ENCODE measurements at regions not wholly inside any gene's neighbourhood (a gene's known extent, or its start where the extent isn't known, plus 50 kb on each side); places are given as distances from the start of the nearest gene placed in this dataset.

DNA sequence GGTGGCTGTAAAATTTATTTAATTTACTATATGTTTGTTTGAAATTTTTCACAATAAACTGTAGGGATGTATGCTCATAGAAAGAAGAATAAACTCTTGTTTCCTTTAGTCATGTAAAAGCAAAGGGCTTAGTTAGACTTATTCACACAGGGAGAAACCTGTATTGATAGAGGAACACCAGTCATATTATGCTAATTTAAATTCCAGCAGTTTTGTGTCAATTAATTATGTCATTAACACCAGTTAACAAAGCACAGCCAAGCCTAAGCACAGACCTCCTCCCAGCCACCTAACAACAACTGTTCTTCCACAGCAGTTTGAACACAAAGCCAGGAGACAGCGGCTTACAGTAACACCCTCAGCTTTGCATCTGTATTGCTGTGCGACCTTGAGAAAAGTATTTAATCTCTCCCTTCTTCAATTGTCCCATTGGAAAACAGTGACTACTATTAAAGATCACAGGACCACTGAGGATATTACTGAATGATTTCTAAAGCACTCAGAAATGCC, 260.8 kb upstream of the RRP15 start:
- DNase-seq (ENCODE audit: low spot score) = no peak

DNA sequence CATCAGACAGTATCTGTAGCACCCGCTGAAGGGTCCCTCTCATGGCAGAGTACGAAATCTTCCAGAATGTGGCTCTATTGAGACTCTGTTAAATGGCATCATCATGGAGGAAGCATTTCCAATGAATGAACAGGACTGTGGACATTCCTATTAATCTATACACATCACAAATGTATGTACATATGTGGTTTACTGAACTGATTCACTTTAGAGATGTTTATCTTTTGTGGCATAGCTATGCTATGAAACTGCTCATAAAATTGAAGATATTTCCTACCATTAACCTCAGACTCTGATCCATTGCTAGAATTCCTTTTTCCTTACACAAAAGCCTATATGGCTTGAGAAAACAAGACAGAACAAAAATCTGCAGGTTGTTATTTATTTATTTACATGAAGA, 259.6 kb upstream of the RRP15 start:
- no peak for DNase-seq (ENCODE audit: low spot score)

DNA sequence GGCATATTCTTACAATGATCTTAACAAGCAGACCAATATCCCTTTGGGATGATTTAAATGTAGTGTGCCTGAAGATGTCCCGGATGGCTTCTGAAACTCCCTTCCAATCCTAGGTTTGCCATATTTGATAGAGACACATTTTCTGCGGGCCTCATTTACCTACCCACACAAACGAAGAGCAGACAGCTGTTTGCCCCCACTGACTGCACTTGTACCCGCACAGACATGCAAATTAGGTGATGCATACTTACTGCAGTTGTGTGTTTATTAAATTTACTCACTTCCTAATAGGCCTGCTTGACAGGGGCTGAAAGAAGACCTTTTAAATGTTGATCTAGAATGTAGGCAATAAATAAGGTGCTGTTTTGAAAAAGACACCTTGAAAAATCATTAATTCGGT, 257.9 kb upstream of the RRP15 start:
- DNase-seq (ENCODE audit: low spot score) = no peak

DNA sequence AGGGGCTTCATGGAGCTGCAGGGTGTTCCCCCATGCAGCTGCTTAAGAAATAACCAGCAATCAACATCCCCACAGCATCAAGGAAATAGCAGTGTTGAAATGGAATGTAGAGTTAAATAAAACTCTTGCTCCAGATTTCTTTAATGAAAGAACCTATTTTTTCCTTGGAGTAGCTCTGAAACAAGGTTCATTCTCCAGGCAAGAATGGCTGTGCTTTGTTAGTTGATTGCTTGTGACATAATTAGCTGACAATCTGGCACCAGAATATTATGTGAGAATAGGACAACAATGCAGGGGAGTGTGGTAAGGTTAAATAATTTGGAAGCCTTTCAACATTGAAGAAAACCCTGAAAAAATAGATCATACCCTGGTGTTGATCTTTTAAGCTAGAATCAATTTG, 254.2 kb upstream of the RRP15 start:
- DNase-seq (ENCODE audit: low spot score) = peak; percentile 59

DNA sequence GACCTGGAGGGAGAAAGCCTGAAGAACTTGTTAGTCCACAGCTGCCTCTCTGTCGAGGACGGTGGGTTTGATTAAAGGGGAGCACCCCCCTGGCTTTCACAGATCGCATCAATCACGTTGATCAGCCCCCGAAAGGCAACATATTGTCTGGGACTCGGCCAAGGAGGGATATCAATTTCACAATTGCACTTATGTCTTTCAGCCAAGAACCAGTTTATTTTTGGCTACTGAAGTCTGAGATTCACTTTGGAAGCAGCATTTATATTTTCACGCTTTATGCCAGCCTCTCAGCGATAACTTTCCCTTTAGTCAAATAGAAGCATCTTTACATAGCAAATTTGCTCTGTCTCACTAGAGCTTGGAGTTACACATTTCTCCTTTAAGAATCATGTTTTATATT, 253.2 kb upstream of the RRP15 start:
- DNase-seq (ENCODE audit: low spot score) = no peak

DNA sequence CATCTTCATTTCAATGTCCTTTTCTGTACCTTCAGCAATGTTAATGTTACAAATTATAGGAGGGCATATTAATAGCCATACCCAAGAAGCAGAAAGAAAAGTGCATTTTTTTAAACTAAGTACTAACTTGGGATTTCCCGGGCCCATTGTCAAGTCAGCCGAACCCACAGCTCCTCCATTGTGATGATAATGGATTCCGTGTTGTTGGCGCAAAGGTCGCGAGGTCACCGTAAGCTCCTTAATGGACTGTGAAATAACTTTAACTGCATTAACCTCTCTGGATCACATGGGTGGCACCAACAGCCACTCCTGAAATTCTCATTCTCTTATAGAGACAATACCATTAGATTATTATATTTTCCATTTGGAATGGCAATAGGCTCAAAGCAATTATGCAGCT, 250.6 kb upstream of the RRP15 start:
- DNase-seq (ENCODE audit: low spot score) = no peak

DNA sequence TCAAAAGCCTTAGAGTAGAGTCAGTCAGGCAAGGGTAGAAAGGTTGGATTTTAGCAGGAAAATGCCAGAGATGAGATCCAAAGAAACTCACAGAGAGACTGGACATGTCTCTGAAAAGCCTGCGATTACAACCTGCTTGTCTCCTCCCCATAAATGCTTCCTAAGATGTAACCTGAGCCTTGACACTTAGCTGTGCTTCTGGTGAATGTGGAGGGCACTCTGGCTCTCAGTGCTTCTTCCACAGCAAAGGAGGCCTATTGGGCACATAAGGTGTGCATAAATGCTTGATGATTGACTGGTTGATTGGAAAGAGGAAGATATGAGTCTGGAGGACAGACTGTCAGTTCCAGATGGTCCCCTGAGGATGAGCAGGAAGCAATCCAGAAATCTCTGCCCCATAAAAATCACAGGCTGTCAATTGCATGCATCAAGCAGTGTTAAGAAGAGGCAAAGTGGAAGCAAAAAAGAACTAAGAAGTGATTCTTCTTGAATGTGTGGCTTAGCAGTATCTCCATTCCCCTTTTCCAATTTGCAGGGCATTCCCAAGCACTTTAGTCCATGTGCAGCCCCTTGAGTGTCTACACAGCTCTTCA, 236.2 kb upstream of the RRP15 start:
- no peak for DNase-seq (ENCODE audit: low spot score)

DNA sequence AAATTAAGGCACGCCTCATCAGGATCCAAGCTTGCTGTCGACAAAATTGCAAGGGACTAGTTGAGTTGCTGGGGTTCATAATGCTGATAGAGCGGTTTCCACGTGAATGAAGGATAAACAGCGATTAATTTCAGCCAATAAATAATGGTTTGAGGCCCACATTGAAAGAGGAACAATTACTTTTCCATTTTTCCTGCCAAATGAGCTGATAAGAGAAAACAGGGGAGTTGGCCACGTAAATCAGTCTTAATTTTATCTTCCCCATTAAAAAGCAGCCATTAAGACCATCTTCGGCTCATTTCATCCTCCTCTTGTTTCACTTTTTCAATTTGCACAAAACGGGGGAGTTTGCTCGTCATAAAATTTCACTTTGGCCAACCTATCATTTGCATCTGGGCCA, 235.5 kb upstream of the RRP15 start:
- DNase-seq (ENCODE audit: low spot score) = no peak

DNA sequence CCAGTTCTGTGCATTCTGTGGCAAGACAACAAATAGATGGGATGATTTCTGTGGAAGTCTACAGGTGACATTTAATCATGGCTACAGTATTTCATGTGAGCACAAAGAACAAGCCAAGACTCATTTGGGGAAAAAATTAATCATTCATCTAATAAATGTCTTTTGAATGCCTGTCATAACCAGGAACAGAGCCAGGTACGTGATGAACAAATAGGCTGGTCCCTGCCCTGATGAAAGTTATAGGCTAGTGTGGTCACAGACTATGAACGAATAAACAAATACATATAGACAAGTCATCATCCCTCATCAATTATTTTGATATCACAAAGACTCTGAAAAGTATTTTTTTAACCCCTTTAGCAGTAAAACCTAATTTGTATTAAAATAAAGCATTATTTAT, 226.4 kb upstream of the RRP15 start:
- no peak for DNase-seq (ENCODE audit: low spot score)

DNA sequence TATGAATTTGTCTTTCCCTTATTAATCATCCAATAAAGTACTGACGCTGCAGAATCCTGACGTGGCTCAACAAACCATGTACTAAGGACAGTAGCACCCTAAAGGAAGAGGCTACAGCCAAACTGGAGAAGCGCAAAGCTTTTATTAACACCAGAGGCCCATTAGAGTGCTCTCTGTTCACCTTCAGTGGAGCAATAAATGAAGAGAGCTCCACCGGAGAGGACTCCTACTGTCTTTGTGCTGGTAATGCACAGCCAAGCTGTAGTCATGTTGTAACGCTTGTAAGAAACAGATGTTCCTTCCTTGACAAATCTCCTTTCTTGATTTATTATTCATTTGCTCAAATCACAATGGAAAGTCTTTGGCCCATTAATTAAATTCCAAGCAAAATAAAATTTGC, 220.7 kb upstream of the RRP15 start:
- DNase-seq (ENCODE audit: low spot score) = no peak

DNA sequence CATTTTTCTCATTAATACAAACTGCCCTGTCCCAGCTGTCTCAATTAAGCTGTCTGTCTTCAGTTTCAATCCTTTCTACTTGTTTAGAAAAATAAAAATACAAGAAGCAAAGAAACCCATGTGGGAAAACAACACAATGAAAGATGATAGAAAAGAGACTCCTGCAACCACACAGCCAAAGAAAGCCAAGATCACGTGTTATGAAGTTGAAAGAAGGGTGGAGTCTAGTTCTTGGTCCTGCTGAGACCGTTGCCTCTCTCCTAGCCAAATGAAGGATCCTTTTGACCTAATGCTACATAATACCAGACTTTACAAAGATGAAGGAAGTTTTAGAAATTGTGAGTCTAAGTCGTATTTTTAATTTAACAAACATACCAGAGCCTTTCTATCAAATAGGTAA, 218.8 kb upstream of the RRP15 start:
- no peak for DNase-seq (ENCODE audit: low spot score)

DNA sequence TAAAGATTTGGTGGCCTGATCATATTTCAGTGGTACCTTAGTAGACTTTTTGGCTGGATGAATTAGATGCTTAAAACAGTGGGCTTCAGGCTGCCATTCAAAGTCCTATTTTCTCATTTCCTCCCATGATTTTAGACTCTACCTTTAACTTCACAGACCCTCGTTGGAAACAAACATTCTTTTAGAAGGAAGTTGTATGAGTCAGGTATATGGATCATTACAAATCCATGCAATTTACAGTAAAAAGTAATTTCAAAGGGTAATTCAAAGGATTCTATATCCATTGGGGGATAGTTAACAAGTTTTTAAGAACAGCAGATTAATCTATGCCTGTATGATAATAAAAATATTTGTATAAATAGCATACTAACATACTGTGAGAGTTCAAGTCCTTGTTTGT, 216.9 kb upstream of the RRP15 start:
- DNase-seq (ENCODE audit: low spot score) = no peak

DNA sequence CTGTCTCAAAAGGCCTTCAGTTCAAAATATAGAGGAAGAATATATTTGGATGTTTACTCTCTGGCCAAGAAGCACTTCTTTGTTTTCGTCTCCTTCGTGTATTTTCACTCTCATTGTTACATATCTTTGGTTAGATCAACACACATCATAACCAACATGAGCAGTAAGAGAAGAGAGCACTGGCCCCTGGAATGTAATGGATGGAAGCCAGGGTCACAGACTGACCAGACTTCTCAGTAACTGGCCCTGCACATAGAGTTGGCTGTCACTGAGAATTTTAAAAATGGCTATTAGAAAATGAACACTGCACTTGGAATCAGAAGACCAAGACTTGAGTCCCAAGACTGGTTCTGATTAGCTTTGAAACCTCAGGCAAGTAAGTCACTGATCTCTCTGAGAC, 215.9 kb upstream of the RRP15 start:
- no peak for DNase-seq (ENCODE audit: low spot score)

DNA sequence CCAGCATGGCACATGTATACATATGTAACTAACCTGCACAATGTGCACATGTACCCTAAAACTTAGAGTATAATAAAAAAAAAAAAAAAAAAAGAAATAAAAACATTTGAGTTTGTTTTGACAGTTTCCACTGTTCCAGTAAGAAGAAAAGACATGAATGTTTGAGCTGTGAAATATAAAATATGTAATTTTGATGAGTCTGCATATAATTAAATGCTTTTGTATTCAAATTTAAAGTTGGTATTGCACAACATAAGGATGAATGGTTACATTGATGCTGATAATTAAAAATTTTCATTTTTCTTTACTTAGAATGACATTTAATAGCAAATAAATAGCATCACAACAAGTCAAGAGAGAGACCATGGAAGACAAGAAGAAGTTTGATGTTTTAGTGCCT, 212.0 kb upstream of the RRP15 start:
- no peak for DNase-seq (ENCODE audit: low spot score)

DNA sequence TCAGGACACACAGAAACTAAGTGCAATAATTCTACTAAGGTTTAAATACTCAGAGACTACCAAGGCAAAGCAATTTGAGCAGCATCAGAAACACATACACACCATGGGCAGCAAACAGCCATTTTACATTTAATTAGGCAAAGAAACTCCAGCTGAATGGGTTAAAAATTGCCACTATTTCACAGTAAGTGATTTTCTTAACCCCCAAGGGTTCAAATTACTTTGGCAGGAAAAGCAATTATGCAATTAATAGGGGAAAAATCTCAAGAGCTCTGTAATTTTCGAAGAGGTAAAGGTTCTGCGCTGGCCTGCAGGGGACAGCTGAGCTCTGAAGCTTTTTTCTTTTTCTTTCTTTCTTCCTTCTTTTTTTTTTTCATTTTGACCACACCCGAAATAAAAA, 206.2 kb upstream of the RRP15 start:
- DNase-seq (ENCODE audit: low spot score) = no peak

DNA sequence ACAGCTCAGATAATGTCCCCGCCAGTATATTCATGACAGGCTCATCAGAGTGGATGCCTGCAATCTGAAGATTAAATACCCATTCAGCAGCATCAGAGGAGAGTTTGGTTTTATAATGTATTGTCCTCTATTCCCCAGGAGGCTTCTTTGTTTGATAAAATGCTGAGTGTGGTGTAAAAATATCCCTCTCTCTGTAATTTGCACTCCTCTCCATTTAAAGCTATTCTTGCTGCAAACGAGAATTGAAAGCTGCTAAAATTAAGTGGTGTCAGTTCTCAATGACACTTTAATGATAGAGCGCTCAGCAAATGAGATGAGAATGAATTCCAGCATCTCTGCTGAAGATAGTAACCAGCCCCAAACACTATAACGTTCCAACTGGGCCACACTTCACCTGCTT, 205.7 kb upstream of the RRP15 start:
- no peak for DNase-seq (ENCODE audit: low spot score)

DNA sequence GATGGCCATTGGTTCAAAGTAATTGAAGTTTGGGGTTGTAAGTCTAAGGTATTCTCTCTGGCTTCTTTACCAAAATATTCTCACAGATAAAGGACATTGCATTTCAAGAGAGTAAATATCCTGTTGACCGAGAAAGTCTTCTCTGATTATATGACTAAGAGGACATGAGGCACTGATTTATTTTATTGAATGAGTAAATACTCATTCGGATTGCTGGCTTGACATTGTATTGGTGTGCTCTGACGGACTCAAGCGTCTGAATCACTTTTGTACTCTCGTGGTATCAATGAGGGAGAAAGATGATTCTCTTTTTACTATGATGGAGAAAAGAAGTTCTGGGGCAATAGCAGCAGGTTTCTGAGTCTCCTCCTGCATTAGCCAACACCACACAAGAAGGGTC, 205.3 kb upstream of the RRP15 start:
- no peak for DNase-seq (ENCODE audit: low spot score)

DNA sequence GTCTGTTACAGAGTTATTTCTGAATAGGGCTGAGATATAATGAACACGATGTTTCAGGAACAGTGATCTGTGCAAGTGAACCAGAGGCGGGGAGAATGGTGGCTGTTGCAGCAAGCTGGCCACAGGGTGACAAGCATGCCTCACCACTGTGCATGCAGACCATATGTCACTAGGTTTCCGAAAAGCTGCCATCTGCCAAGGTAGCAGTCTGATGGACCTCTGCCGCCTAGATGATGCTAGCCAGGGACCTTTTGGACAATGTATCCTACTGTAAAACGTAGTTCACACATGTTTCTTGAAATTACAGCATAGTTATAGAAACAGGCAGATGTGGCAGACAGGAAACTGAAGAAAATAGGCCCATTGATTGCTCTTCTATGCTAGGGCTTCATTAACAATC, 204.2 kb upstream of the RRP15 start:
- no peak for DNase-seq (ENCODE audit: low spot score)

DNA sequence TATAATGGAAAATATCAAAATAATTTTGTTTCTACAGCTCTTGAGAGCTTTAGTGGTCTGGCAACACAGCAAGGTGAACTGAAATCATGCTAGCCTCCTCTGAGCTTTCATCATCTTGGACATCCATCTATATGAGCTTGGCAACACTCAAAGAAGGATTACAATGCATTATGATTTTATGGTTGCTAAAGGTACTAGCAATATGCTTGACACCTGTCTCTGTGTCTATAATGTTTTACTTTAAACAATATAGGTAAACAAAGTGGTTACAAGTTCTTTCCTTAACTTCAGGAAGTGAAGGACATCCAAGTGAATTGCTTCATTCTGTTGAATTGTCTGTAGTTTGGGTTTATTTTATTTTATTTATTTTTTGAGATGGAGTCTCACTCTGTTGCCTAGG, 203.7 kb upstream of the RRP15 start:
- no peak for DNase-seq (ENCODE audit: low spot score)

DNA sequence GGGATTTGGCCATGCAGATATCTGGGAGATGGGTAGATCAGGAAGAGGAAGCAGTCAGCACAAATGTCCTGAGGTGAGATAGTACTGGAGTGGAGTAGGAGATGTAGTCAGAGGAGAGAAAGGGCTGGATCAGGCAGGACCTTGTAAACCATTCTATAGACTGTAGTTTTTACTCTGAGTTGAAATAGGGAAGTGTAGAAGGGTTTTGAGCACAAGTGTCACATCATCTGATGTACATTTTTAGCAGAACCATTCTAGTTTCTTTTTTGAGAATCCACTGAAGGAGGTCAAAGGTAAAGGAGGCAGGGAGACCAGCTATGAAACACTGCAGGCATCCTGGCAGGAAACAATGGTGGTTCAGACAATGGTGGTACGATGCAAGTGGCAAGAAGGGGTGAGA, 194.6 kb upstream of the RRP15 start:
- no peak for DNase-seq (ENCODE audit: low spot score)

DNA sequence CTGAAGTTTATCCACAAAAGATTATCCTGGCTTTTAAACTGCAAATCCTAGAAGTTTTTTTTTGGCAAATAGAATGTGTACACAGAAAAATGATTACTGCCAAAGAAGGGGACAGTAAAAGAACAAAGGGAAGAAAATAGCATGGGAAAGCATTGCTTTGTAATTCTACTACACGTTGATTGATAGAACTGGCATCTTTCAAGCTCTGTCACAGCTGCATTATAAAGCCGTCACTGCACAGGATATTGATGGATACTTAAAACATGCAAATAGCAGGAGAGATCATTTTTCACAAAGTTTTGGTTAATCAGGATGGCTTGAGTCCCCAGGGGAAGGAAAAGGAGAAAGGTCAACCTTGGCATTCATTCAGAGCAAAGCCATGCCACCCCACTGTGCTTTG, 183.7 kb upstream of the RRP15 start:
- no peak for DNase-seq (ENCODE audit: low spot score)

DNA sequence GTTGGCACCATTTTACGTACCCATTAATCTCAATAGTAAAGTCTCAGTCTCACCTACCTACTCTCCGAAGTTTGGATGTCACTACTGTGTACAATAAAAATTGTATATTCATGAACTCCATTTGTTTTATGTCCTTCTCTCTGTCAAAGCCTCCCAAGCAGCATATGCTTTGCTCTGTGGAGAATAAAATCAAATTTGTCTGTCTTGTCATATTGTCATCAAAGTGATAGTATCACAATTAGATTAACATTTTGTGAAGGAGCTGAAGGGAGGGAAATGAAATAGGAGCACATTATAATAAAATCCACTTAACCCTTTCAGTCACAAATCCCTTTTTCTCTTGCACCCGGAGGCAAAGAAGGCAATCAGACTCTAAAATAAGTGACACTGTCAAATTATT, 177.1 kb upstream of the RRP15 start:
- no peak for DNase-seq (ENCODE audit: low spot score)

DNA sequence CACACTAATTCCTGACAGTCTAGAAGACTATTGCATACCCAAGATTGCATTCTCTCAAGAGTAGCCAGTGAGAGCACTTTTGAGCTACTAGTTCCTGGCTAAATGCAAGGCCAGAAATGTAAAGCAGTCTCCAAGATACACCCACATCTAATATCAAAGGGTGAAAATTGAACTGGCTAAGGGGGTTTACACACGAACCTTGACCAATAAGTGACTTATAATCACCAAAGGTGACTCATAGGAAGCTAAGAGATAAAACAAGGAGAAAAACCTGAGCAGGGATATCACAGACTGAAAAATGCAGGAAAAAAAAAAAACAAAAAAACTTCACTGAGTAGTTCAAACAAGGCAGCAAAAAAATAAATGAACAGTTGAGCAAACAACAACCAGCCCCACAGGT, 172.2 kb upstream of the RRP15 start:
- DNase-seq (ENCODE audit: low spot score) = no peak

DNA sequence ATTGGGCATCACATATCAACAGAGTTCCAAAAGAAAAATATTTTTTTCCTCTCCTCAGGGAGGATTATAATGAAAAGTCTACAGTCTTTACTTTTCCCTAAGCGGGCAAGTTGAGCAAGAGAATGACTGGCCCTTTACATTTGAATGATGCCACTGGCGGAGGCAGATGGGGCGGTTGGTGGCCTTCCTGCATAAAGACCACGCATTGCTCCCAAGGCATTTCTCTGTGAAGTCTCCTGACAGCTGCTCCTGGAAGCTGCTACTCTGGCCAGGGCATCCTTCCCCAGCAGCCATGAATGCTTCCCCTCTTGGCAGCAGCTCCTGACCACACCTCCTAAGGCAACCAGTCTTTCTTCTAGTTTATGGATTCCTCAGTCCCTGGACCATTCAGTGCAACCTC, 161.1 kb upstream of the RRP15 start:
- no peak for DNase-seq (ENCODE audit: low spot score)

DNA sequence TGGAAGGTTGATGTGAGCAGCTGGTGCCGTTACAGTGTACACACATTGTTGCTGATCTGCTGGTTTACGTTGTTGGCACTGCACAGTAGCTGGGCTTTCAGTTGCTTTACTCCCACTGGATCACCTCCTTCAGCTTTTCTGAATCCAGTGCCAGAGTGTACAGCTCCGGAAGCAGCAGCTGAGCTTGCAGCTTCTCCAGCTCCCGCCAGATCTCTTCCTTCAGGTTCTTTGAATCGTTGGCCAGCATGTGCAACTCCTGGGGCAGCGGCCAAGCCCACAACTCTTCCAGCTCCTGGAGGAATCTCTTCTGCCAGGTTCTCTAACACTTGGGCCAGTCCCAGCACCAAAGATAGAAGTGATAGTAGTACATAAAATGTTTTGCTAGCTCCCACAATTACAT, 149.7 kb upstream of the RRP15 start:
- DNase-seq (ENCODE audit: low spot score) = no peak

Data from COLO829 (cell line).